ENCODE measurements at regions not wholly inside any gene's neighbourhood (a gene's known extent, or its start where the extent isn't known, plus 50 kb on each side); places are given as distances from the start of the nearest gene placed in this dataset.

DNA sequence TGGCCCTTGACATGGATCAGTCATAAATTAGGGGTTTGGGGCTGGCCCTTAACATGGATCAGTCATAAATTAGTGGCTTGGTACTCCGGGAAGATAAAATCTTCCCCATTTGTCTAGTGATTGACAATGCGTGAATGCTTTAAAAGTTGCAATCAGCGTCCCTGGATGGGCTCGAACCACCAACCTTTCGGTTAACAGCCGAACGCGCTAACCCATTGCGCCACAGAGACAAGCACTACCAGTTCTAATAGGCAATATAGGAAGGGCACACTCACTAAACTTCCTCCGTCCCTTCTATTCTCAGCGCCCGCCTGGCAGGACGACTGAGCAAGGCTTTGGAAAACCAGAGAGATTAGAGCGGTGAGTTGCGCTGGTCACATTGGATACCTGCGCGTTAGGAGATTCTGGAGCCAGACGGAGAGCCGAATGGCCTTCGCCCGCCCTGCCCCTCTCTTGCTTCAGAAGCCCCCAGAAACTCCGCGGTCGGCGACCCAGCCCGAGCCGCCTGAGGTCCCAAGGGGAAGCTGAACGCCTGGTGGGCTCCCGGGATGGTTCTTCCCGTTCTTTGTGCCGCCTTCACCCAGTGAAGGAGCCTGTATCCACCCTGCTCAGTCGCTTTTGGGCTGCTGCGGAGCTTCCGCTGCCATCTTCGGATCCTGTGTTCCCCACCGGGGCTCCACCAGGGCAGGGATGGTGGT lies 235.9 kb downstream of the FAM72C start:
- TF ChIP-seq, protein P1, sequence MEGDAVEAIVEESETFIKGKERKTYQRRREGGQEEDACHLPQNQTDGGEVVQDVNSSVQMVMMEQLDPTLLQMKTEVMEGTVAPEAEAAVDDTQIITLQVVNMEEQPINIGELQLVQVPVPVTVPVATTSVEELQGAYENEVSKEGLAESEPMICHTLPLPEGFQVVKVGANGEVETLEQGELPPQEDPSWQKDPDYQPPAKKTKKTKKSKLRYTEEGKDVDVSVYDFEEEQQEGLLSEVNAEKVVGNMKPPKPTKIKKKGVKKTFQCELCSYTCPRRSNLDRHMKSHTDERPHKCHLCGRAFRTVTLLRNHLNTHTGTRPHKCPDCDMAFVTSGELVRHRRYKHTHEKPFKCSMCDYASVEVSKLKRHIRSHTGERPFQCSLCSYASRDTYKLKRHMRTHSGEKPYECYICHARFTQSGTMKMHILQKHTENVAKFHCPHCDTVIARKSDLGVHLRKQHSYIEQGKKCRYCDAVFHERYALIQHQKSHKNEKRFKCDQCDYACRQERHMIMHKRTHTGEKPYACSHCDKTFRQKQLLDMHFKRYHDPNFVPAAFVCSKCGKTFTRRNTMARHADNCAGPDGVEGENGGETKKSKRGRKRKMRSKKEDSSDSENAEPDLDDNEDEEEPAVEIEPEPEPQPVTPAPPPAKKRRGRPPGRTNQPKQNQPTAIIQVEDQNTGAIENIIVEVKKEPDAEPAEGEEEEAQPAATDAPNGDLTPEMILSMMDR (IDR thresholded peaks at IDR 0.05; ENCODE audit: low read length): no peak
- TF ChIP-seq EZH2 (IDR thresholded peaks at IDR 0.05; ENCODE audit: borderline replicate concordance, low read length): no peak

All from OCI-LY1 (cell line).